ENCODE measurements at regions not wholly inside any gene's neighbourhood (a gene's known extent, or its start where the extent isn't known, plus 50 kb on each side); places are given as distances from the start of the nearest gene placed in this dataset.

- ChIA-PET CTCF (no interaction called here), POLR2A (no interaction called here)
- TF ChIP-seq BHLHE40 (IDR thresholded peaks at IDR 0.05; ENCODE audit: borderline replicate concordance) (no peak), PKNOX1 (IDR thresholded peaks at IDR 0.05) (no peak), CTBP1 (IDR thresholded peaks at IDR 0.05; ENCODE audit: borderline replicate concordance) (no peak), FOXK2 (IDR thresholded peaks at IDR 0.05) (no peak), SP1 (IDR thresholded peaks at IDR 0.05) (no peak), L3MBTL2 (conservative IDR thresholded peaks at IDR 0.05) (no peak), TARDBP (IDR thresholded peaks at IDR 0.05) (no peak)
- no peak for DNase-seq (ENCODE audit: extremely low spot score)
These were observed 130.2 kb upstream of the NXPH2 start for GRCh38 chr2:138910427-138910826.

GRCh38 chr2:138906549-138906948, 126.4 kb upstream of the NXPH2 start:
- no peak for TF ChIP-seq ZNF384 (IDR thresholded peaks at IDR 0.05)
- no peak for TF ChIP-seq LEF1 (IDR thresholded peaks at IDR 0.05; ENCODE audit: borderline replicate concordance)
- TF ChIP-seq ARNT (IDR thresholded peaks at IDR 0.05), result no peak
- no peak for TF ChIP-seq SP1 (IDR thresholded peaks at IDR 0.05)
- no peak for DNase-seq (ENCODE audit: extremely low spot score)
- ChIA-PET CTCF (no interaction called here), POLR2A (no interaction called here)

GRCh38 chr2:138902239-138902871, 122.2 kb upstream of the NXPH2 start:
- TF ChIP-seq PKNOX1 (IDR thresholded peaks at IDR 0.05), result no peak
- no peak for TF ChIP-seq HDGF (IDR thresholded peaks at IDR 0.05; ENCODE audit: borderline replicate concordance)
- TF ChIP-seq BHLHE40 (IDR thresholded peaks at IDR 0.05; ENCODE audit: borderline replicate concordance), result no peak
- TF ChIP-seq NFRKB (IDR thresholded peaks at IDR 0.05), result no peak
- no peak for TF ChIP-seq LEF1 (IDR thresholded peaks at IDR 0.05; ENCODE audit: borderline replicate concordance)
- no peak for TF ChIP-seq ELF4 (IDR thresholded peaks at IDR 0.05)
- TF ChIP-seq L3MBTL2 (conservative IDR thresholded peaks at IDR 0.05), result no peak
- TF ChIP-seq SUZ12 (IDR thresholded peaks at IDR 0.05), result no peak
- TF ChIP-seq ARNT (IDR thresholded peaks at IDR 0.05), result no peak
- TF ChIP-seq FOXM1 (IDR thresholded peaks at IDR 0.05; ENCODE audit: borderline replicate concordance), result no peak
- TF ChIP-seq CTBP1 (IDR thresholded peaks at IDR 0.05; ENCODE audit: borderline replicate concordance), result no peak
- TF ChIP-seq TARDBP (IDR thresholded peaks at IDR 0.05), result no peak
- TF ChIP-seq FOXK2 (IDR thresholded peaks at IDR 0.05), result no peak
- no peak for TF ChIP-seq SP1 (IDR thresholded peaks at IDR 0.05)
- TF ChIP-seq FOXA1 (IDR thresholded peaks at IDR 0.05), result no peak
- ChIA-PET CTCF (no interaction called here), POLR2A (no interaction called here)
- no peak for DNase-seq (ENCODE audit: extremely low spot score)

- TF ChIP-seq FOXK2 (IDR thresholded peaks at IDR 0.05), result no peak
- TF ChIP-seq ARNT (IDR thresholded peaks at IDR 0.05), result no peak
- no peak for TF ChIP-seq SP1 (IDR thresholded peaks at IDR 0.05)
- no peak for TF ChIP-seq LEF1 (IDR thresholded peaks at IDR 0.05; ENCODE audit: borderline replicate concordance)
- TF ChIP-seq NFRKB (IDR thresholded peaks at IDR 0.05), result no peak
- TF ChIP-seq ZNF384 (IDR thresholded peaks at IDR 0.05), result no peak
- TF ChIP-seq ELF4 (IDR thresholded peaks at IDR 0.05), result no peak
- no peak for TF ChIP-seq FOXM1 (IDR thresholded peaks at IDR 0.05; ENCODE audit: borderline replicate concordance)
- TF ChIP-seq FOXA1 (IDR thresholded peaks at IDR 0.05), result no peak
- TF ChIP-seq CTBP1 (IDR thresholded peaks at IDR 0.05; ENCODE audit: borderline replicate concordance), result no peak
- no peak for TF ChIP-seq TARDBP (IDR thresholded peaks at IDR 0.05)
- POLR2A ChIA-PET, result no interaction called here
- CTCF ChIA-PET, result no interaction called here
- DNase-seq (ENCODE audit: extremely low spot score), result no peak
These were observed 121.3 kb upstream of the NXPH2 start for GRCh38 chr2:138901530-138901929.

- ChIA-PET CTCF (no interaction called here), POLR2A (no interaction called here)
- DNase-seq (ENCODE audit: extremely low spot score), result no peak
- TF ChIP-seq ZNF384 (IDR thresholded peaks at IDR 0.05) (no peak), BHLHE40 (IDR thresholded peaks at IDR 0.05; ENCODE audit: borderline replicate concordance) (no peak), SP1 (IDR thresholded peaks at IDR 0.05) (no peak), HDGF (IDR thresholded peaks at IDR 0.05; ENCODE audit: borderline replicate concordance) (no peak), FOXA1 (IDR thresholded peaks at IDR 0.05) (no peak), ARNT (IDR thresholded peaks at IDR 0.05) (no peak), LEF1 (IDR thresholded peaks at IDR 0.05; ENCODE audit: borderline replicate concordance) (no peak), ELF4 (IDR thresholded peaks at IDR 0.05) (no peak)
These were observed 118.7 kb upstream of the NXPH2 start for GRCh38 chr2:138898855-138899254.

- ChIA-PET POLR2A (no interaction called here), CTCF (no interaction called here)
- no peak for TF ChIP-seq FOXM1 (IDR thresholded peaks at IDR 0.05; ENCODE audit: borderline replicate concordance)
- TF ChIP-seq TARDBP (IDR thresholded peaks at IDR 0.05), result no peak
- TF ChIP-seq SP1 (IDR thresholded peaks at IDR 0.05), result no peak
- TF ChIP-seq BHLHE40 (IDR thresholded peaks at IDR 0.05; ENCODE audit: borderline replicate concordance), result no peak
- TF ChIP-seq HDGF (IDR thresholded peaks at IDR 0.05; ENCODE audit: borderline replicate concordance), result no peak
- no peak for DNase-seq (ENCODE audit: extremely low spot score)
These were observed 117.1 kb upstream of the NXPH2 start for GRCh38 chr2:138897274-138897673.

GRCh38 chr2:138893746-138894145, 113.6 kb upstream of the NXPH2 start:
- ChIA-PET CTCF (no interaction called here), POLR2A (no interaction called here)
- no peak for DNase-seq (ENCODE audit: extremely low spot score)
- TF ChIP-seq ARNT (IDR thresholded peaks at IDR 0.05), result no peak
- TF ChIP-seq FOXA1 (IDR thresholded peaks at IDR 0.05), result no peak
- no peak for TF ChIP-seq BHLHE40 (IDR thresholded peaks at IDR 0.05; ENCODE audit: borderline replicate concordance)
- TF ChIP-seq ELF4 (IDR thresholded peaks at IDR 0.05), result no peak
- TF ChIP-seq TARDBP (IDR thresholded peaks at IDR 0.05), result no peak
- TF ChIP-seq PKNOX1 (IDR thresholded peaks at IDR 0.05), result no peak
- no peak for TF ChIP-seq HDGF (IDR thresholded peaks at IDR 0.05; ENCODE audit: borderline replicate concordance)
